AG10803 (cell line): ENCODE measurements at regions not wholly inside any gene's neighbourhood (a gene's known extent, or its start where the extent isn't known, plus 50 kb on each side); places are given as distances from the start of the nearest gene placed in this dataset.
A peak's percentile ranks its signal among the peaks of the same experiment; 100 is the strongest.

Source experiments
- DNase-seq: peaks from one replicate; pipeline ENCODE4 v3.0.0; 2010; ENCODE audit warnings: low read depth
- H3K4me3 ChIP-seq: 2 replicates; pipeline ENCODE4 v1.5.1; 2011; ENCODE audit warnings: mild to moderate bottlenecking, low read length, control low read depth
- TF ChIP-seq, protein P1 (sequence below): conservative IDR thresholded peaks from 2 replicates; pipeline ENCODE4 v1.5.1; 2011; ENCODE audit warnings: mild to moderate bottlenecking, low read length, control low read depth, inconsistent platforms

GRCh38 chr4:123317211-123317610, 79.4 kb upstream of the SPRY1 start:
- H3K4me3 ChIP-seq: no peak overlapping the region
- DNase-seq: no peak
- TF ChIP-seq, protein P1, sequence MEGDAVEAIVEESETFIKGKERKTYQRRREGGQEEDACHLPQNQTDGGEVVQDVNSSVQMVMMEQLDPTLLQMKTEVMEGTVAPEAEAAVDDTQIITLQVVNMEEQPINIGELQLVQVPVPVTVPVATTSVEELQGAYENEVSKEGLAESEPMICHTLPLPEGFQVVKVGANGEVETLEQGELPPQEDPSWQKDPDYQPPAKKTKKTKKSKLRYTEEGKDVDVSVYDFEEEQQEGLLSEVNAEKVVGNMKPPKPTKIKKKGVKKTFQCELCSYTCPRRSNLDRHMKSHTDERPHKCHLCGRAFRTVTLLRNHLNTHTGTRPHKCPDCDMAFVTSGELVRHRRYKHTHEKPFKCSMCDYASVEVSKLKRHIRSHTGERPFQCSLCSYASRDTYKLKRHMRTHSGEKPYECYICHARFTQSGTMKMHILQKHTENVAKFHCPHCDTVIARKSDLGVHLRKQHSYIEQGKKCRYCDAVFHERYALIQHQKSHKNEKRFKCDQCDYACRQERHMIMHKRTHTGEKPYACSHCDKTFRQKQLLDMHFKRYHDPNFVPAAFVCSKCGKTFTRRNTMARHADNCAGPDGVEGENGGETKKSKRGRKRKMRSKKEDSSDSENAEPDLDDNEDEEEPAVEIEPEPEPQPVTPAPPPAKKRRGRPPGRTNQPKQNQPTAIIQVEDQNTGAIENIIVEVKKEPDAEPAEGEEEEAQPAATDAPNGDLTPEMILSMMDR: no peak

- DNase-seq: no peak
- TF ChIP-seq, protein P1: no peak
- no peak overlapping the region for H3K4me3 ChIP-seq
Observed at GRCh38 chr4:123319639-123320038, 77.0 kb upstream of the SPRY1 start.

DNA sequence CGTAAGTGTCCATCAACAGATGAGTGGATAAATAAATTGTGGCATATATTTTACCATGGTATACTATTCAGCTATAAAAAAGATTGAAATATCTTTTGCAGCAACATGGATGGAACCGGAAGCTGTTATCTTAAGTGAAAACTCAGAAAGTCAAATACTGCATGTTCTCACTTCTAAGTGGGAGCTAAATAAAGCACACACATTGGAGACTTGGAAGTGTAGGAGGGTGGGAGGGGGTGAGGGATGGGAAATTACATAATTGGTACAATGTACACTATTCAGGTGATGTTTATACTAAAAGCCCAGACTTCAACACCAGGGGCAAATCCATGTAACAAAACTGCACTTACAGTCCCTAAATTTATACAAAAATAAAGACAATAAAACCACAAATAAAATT, 72.6 kb upstream of the SPRY1 start:
- no peak for DNase-seq
- H3K4me3 ChIP-seq: no peak overlapping the region
- TF ChIP-seq, protein P1: no peak

DNA sequence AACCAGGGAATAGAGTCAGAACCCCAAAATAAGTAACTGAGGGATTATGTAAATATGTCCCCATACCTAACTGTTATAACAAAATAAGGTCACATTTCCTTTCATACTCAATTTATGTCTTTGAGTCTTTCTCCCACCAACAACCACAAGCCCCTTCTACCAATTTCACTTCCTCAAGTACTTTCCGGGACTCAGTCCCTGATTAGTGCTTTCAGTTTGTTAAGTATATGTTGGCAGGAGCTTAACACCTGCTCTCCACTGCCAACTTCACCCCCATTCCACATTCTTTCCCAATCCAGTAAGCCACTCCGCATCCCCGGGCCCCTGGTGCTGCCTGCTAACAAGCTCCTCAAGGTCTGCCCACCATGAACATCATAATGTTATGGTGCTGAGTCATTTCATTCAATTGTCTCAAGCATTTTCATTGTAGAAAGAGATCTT, 71.3 kb upstream of the SPRY1 start:
- DNase-seq: no peak
- TF ChIP-seq, protein P1: no peak
- no peak overlapping the region for H3K4me3 ChIP-seq

GRCh38 chr4:123327346-123327745, 69.2 kb upstream of the SPRY1 start:
- TF ChIP-seq, protein P1: no peak
- DNase-seq: no peak
- no peak overlapping the region for H3K4me3 ChIP-seq

GRCh38 chr4:123327846-123328429, 68.7 kb upstream of the SPRY1 start:
- TF ChIP-seq, protein P1: no peak
- DNase-seq: peak; percentile 40

GRCh38 chr4:123338715-123339114, 57.9 kb upstream of the SPRY1 start:
- H3K4me3 ChIP-seq: no peak overlapping the region
- TF ChIP-seq, protein P1: no peak
- DNase-seq: no peak

More at GRCh38 chr4:123327846-123328429, 68.7 kb upstream of the SPRY1 start:
- no peak overlapping the region for H3K4me3 ChIP-seq
